ENCODE measurements at regions not wholly inside any gene's neighbourhood (a gene's known extent, or its start where the extent isn't known, plus 50 kb on each side); places are given as distances from the start of the nearest gene placed in this dataset.
"Not testable (repeated sequence)": the region's sequence is repeated elsewhere in the genome, so short reads cannot be mapped to it uniquely, and the experiment has no call there.

DNA sequence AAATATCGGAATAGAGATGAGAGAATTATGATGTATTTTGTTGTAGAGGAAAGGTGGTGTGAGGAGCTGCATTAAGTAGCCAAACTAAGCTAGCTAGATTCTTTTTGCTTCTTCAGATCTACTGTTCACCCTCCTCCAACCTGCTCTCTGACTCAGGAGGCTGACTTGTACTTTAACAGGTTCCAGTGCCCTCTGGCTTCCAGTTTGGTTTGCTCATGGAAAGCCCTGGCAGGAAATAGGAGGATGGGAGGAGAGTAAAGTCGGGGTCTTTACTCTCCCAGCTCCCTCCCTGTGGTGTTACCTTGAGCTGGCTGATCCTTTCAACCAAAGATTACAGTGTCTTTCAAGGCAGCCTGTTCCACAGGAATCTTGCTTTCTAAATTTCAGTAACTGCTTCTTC, 277.0 kb upstream of the EDA2R start:
- no peak for DNase-seq (ENCODE audit: low read depth in 3 of 3, low spot score in 2 of 3)

GRCh38 chrX:66914080-66914479, 275.2 kb upstream of the EDA2R start:
- peak in 2 of 3 donors; percentile 49 to 52 for DNase-seq (ENCODE audit: low read depth in 3 of 3, low spot score in 2 of 3)

DNA sequence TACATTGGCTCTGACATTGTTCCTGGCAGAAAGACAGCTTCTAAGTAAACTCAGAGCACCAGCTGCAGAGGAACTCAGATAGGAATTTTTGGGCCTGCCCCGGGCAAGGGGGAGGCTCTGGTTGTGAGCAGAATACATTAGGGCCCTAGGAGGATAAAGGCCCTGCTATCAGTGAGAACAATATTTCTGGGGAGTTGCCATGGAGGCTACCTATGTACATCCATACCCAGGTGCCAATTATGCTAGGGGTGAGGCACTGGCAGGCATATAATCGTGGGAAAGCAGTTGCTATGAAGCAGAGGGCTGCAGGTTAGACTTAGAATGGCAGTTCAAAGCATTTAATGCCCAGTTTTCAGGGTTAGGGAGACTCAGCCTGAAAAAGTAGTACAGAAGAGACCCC, 273.5 kb upstream of the EDA2R start:
- DNase-seq (ENCODE audit: low read depth in 3 of 3, low spot score in 2 of 3), result no peak

- no peak for DNase-seq (ENCODE audit: low read depth in 3 of 3, low spot score in 2 of 3)
Measured at GRCh38 chrX:66902081-66902480, 263.2 kb upstream of the EDA2R start.

DNA sequence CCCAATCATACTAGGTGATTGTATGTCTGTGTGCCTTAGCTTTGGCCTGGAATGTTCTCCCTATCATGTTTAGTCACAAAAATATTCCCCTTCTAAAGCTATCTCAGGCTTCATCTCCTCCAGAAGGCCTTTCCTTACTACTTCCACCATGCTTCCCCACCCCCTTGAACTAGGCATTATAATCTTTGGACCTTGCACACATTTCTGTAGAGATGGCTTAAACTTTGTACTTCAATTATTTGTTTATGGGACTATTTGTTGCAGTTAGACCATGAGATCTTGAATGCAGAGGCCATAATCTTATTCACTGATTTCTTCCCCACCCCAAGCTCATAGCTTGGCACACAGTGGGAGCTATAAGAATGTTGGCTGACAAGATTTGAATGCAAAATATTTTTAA, 262.0 kb upstream of the EDA2R start:
- no peak for DNase-seq (ENCODE audit: low read depth in 3 of 3, low spot score in 2 of 3)

GRCh38 chrX:66892004-66892403, 253.1 kb upstream of the EDA2R start:
- no peak for DNase-seq (ENCODE audit: low read depth in 3 of 3, low spot score in 2 of 3)

DNA sequence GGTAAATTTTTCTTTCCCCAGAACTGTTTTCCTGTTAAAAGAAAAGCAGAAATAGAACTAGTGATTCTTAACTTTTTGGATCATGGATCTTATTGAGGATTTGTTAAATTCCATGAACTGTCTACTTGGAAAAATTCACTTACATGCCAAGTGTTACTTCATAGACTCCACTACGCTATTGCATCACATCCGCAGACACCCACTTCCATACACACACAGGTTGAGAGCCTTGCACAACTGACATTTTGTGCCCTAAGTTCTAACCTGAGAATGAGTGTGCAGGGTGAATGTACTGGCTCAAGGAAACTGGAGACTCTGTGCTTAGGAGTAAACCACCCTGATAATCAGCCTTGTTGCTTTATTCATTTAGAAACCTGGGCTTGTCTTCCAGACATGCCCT, 250.5 kb upstream of the EDA2R start:
- DNase-seq (ENCODE audit: low read depth in 3 of 3, low spot score in 2 of 3), result no peak

GRCh38 chrX:66882101-66882500, 243.2 kb upstream of the EDA2R start:
- no peak for DNase-seq (ENCODE audit: low read depth in 3 of 3, low spot score in 2 of 3)

- DNase-seq (ENCODE audit: low read depth in 3 of 3, low spot score in 2 of 3), result no peak
Measured at GRCh38 chrX:66876776-66877175, 237.9 kb upstream of the EDA2R start.

- no peak for DNase-seq (ENCODE audit: low read depth in 3 of 3, low spot score in 2 of 3)
Measured at GRCh38 chrX:66872771-66873170, 233.9 kb upstream of the EDA2R start.

DNA sequence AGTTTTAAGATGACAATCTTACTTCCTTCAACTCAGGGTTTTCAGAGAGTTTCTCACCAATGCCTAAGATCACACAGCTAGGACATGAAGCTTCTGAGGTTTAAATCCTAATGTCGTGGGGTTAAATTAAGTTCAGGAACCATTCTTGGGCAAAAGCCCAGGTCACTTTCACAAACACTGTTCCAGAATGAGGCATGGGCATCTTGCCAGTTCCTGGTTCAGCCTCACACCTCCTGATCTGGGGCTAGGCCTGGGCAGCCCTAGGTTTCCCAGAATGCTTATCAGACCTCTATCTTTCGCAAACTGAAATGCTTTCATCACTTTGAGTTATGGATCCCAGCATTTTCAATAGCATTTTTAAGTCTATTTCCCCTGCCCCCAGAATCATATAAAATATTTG, 224.8 kb upstream of the EDA2R start:
- no peak for DNase-seq (ENCODE audit: low read depth in 3 of 3, low spot score in 2 of 3)

DNA sequence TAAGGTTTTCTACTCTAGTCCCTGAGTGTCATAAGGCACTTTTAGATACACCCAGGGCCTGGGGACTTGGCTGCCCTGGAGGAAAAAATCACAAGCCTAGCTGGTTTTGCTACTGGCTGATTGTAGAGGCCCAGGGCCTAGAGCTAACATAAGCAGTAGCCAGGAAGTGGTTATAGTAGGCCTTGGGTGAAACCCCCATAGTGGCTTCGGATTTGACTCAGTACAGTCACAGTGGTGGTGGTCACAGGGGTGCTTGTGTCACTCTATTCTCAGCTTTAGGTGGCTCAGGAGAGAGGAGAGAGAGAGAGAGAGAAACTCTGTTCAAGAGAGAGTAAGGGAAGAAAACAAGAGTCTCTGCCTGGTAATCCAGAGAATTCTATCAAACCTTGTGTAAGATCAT, 194.5 kb upstream of the EDA2R start:
- DNase-seq (ENCODE audit: low read depth in 3 of 3, low spot score in 2 of 3), result no peak

- no peak for DNase-seq (ENCODE audit: low read depth in 3 of 3, low spot score in 2 of 3)
Measured at GRCh38 chrX:66815227-66815626, 176.3 kb upstream of the EDA2R start.

DNA sequence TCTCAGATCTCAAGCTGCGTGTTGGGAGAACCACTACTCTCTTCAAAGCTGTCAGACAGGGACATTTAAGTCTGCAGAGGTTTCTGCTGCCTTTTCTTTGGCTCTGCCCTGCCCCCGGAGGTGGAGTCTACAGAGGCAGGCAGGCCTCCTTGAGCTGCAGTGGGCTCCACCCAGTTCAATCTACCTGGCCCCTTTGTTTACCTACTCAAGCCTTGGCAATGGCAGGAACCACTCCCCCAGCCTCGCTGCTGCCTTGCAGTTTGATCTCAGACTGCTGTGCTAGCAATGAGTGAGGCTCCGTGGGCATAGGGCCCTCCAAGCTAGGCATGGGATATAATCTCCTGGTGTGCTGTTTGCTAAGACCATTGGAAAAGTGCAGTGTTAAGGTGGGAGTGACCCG, 155.6 kb upstream of the EDA2R start:
- DNase-seq (ENCODE audit: low read depth in 3 of 3, low spot score in 2 of 3), result not testable (repeated sequence)

GRCh38 chrX:66766318-66766717, 127.4 kb upstream of the EDA2R start:
- no peak for DNase-seq (ENCODE audit: low read depth in 3 of 3, low spot score in 2 of 3)

DNA sequence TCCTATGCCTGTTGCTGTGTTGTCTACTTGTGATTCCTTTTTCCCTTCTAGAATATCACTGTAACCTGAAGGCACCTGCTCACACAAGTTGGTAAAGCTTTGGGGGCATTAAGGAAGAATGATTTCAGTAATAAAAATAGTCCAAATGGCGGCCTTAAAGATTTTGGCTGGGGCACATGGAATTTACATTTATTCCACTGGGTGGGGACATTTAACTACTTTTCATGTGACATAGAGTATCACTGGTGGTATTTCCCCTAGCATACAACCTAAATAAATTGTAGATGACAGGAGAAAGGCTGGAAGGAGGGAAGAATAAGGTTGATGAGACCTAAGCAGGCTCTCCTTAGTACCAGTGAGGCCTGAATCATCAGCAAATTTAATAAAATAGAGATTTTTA, 121.8 kb upstream of the EDA2R start:
- DNase-seq (ENCODE audit: low read depth in 3 of 3, low spot score in 2 of 3), result no peak

GRCh38 chrX:66756717-66757116, 117.8 kb upstream of the EDA2R start:
- DNase-seq (ENCODE audit: low read depth in 3 of 3, low spot score in 2 of 3), result no peak

GRCh38 chrX:66751136-66751782, 112.4 kb upstream of the EDA2R start:
- DNase-seq (ENCODE audit: low read depth in 3 of 3, low spot score in 2 of 3), result no peak

DNA sequence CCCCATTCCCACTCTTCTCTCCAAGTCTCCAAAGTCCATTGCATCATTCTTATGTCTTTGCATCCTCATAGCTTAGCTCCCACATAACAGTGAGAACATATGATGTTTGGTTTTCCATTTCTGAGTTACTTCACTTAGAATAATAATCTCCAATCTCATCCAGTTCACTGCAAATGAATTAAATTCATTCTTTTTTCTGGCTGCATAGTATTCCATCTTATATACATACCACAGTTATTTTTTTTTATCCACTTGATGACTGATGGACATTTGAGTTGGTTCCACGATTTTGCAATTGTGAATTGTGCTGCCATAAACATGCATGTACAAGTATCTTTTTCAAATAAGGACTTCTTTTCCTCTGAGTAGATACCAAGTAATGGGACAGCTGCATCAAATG, 105.6 kb upstream of the EDA2R start:
- not testable (repeated sequence) for DNase-seq (ENCODE audit: low read depth in 3 of 3, low spot score in 2 of 3)

DNA sequence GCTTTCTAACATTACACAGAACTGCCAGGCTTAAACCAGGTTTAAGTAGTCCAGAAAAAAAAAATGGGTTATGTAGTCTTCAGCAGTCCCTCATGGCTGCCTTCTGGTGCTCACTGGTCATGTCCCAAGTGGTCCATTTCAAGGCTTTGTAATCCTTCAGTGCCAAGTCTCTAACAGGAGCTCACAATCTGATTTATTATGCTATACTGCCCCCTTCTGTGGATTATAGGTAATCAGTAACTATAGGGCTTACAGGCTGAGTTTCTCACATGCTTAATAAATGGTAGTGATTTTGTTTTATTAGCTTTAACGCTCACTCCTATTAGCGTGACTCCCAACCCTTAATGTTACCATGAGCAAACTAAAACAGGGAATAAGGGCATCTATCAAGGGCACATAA, 92.5 kb upstream of the EDA2R start:
- DNase-seq (ENCODE audit: low read depth in 3 of 3, low spot score in 2 of 3), result peak in 1 of 3 donors; percentile 1

DNA sequence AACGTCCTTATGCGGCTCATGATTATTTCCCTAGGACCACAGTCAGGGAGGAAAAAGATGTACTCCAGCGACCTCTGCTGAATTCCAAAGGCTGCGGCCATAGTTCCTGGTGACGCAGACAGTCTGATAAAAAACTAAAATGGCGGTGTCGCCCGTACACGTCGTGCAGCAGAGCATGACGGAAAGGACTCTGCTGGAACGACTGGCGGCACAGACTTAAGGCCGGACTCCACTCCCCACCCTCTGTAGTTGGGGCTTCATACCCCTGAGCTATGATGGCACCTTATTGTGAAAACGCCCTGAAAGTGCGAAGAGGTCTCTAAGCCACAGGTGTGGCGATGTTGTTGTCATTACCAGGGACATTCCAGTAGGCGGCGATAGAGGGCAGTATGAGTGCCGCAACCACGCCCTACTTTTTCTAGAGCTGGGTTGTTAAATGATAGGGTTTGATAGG, 90.0 kb upstream of the EDA2R start:
- DNase-seq (ENCODE audit: low read depth in 3 of 3, low spot score in 2 of 3), result peak; percentile 12 to 15 (median 13)

DNA sequence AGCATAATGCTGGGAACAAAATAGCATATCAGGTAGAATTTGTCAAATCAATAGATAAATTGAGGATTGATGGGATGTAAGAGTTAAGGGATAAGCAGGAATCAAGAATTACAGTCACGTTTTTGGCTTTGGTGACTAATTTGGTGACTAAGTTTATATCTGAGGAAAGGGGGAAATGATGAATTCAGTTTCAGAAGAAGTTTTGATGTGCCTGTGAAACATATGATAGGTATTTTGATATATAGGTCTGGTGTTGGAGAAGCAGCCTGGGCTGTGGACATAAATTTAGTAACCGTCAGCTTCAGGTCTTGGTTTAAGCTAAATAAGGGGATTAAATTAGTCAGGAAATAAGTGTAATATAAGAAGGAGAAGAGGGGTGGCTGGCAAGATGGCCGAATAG, 79.0 kb upstream of the EDA2R start:
- DNase-seq (ENCODE audit: low read depth in 3 of 3, low spot score in 2 of 3), result no peak
